HG03025 (cell line): ENCODE measurements at regions not wholly inside any gene's neighbourhood (a gene's known extent, or its start where the extent isn't known, plus 50 kb on each side); places are given as distances from the start of the nearest gene placed in this dataset.
"Not testable (repeated sequence)": the region's sequence is repeated elsewhere in the genome, so short reads cannot be mapped to it uniquely, and the experiment has no call there.

ENCODE experiments used
- ATAC-seq: cut with Tn5 transposase; IDR thresholded peaks from one replicate; pipeline ENCODE4 v1.9.1; 2021; ENCODE audit warnings: mild to moderate bottlenecking, moderate library complexity; ENCODE audit not compliant: unreplicated experiment, low FRiP score

DNA sequence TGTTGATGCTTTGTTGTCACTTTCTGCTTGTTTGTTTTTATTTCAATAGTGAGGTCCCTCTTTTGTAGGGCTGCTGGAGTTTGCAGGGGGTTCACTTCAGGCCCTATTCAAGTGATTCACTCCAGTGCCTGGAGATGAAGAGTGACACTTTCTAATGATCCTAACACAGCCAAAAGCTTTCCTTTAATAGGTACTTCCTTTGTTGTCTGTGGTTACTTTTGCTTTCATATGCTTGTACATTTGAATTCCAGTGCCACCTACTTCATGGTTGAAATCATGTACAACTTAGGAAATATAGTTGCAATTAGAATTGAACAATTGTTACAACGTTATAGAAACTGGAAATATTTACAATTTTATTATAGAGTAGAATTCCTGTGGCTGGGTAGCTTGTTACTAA, 466.8 kb upstream of the EPHA3 start:
- no peak for ATAC-seq

GRCh38 chr3:88641033-88641604, 466.3 kb upstream of the EPHA3 start:
- no peak for ATAC-seq

DNA sequence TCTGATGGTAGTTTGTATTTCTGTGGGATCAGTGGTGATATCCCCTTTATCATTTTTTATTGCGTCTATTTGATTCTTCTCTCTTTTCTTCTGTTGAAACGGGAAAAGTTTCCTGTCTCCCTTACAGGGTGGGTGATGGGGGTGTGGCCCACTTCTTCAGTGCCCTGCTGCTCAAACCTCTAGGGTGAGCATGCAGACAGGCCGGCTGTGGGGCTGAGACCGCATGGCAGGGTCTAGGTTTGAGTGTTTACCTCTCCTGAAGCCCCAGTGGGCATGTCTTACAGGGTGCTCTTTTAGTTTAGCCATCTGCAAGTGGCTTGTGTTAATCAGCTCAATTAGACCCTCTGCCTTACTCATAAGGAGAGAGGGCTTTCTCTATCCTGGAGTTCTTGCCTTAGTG, 450.0 kb upstream of the EPHA3 start:
- no peak for ATAC-seq

DNA sequence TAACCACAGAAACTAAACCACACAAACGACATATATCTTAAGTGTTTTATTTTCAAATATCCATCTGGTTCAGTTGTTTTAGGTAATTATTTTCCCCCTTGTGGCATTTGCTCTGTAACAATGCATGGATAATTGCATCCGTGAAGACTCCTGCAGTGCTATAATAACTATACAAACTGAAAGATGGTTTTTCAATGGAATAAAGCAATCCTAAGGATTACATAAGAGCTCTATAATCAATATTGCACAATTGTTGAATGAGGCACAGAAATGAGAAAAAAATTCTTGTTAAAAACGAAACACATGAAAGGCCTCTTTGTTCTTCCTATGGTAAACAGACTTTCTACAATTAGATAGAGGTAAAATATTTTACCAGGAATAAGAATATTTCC, 446.0 kb upstream of the EPHA3 start:
- ATAC-seq = no peak

- ATAC-seq = no peak
Measured at GRCh38 chr3:88668180-88668579, 439.2 kb upstream of the EPHA3 start.

DNA sequence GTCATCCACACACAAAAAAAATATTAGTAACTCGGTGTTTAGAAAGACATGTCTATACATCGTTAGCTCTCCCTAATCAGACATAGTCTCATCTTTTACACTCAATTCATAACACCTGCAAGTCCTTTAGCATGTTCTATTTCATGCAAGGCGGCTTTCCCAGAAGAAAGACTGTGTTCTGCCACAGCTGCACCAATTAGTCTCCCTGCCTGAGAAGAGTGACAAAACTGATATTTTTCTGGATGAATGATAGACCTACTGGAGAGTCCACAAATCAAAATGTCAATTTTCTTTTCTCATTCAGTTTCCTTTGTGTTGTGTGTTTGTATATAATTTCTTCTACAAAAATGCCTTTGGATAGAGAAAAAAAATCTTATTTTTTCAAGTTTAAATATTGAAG, 435.8 kb upstream of the EPHA3 start:
- ATAC-seq = no peak

DNA sequence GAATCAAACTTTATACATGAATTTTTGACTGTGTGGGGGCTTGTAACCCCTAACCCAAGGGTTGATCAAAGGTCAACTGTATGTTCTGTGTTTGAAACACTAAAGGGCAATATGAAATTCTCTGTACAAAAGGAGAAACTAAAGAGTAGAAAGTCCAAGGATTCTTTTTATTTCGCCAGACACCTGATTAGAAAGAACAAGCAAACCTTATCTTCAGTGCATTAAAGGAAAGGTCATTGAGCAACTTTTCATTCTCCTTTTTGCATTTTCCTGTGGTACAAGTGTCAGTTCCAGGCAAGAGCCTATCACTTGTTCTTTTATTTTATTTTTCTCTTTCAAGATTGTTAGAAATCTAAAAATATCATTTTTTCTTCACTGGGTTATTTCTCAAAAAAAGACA, 430.1 kb upstream of the EPHA3 start:
- no peak for ATAC-seq

GRCh38 chr3:88678747-88679146, 428.7 kb upstream of the EPHA3 start:
- no peak for ATAC-seq

DNA sequence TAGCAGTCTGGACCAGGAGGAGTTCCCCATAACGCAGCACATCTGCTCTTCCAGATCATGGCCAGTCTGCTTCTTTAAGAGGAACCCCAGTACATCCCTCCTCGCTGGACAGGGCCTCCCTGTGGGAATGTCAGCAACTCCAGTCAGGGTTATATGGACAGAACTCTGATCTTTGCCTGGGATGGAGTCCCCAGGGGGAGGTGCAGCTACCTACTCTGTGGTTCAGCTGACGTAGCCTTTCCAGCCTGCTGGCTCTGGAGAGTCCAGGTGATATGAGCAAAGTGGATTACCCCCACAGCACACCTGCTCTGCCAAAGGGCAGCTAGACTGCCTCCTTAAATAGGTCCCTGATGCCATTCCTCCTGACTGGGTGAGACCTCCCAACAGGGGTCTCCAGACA, 417.1 kb upstream of the EPHA3 start:
- ATAC-seq = no peak

DNA sequence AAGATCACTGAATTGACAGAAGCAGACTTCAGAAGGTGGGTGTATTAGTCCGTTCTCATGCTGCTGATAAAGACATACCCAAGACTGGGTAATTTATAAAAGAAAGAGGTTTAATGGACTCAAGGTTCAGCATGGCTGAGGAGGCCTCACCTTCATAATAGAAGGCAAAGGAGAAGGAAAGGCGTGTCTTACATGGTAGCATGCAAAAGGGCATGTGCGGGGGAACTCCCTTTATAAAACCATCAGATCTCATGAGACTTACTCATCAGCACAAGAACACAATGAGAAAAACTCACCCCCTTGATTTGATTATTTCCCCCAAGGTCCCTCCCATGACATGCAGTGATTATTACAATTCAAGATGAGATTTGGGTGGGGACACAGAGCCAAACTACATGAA, 416.3 kb upstream of the EPHA3 start:
- ATAC-seq = no peak

GRCh38 chr3:88703501-88704059, 403.8 kb upstream of the EPHA3 start:
- ATAC-seq = no peak

- no peak for ATAC-seq
Measured at GRCh38 chr3:88704338-88704737, 403.1 kb upstream of the EPHA3 start.

DNA sequence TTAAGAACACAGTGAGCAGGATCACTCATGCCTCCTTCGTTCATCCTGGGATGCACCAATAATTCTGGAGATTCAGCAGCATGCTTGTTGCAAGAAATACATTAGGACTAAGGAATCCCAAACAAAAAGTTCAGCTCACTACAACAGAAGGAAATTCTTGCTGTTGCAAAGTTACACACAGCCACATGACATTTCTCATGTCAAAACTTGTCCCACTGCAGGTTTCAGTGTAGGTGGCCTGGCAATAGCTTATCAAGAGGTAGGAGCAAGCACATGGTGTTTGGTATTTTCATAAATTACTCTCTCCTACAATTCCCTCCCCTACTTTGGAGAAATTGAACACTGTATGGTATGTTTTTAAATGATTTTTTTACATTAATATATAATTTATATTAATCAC, 399.6 kb upstream of the EPHA3 start:
- ATAC-seq = no peak

DNA sequence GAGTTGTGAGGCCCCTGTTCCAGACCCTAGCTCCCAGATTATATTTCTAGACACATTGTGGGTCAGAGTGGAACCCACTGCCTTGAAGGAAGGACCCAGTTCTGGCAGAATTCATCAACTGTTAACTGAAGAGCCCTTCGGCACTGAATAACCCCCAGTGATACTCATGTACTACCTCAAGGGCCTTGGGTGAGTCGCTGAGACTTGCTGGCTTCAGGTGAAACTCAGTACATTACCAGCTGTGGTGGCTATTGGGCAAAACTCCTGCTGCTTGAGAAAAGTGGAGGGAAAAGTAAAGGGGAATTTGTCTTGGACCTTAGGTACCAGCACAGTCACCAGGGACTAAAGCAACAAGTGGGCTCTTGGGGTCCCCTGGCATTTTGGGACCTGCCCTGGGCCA, 394.9 kb upstream of the EPHA3 start:
- ATAC-seq = no peak

GRCh38 chr3:88713233-88713691, 394.2 kb upstream of the EPHA3 start:
- no peak for ATAC-seq

- ATAC-seq = no peak
Measured at GRCh38 chr3:88725440-88726165, 381.8 kb upstream of the EPHA3 start.

- ATAC-seq = no peak
Measured at GRCh38 chr3:88732186-88732585, 375.2 kb upstream of the EPHA3 start.

GRCh38 chr3:88742106-88742505, 365.3 kb upstream of the EPHA3 start:
- no peak for ATAC-seq

DNA sequence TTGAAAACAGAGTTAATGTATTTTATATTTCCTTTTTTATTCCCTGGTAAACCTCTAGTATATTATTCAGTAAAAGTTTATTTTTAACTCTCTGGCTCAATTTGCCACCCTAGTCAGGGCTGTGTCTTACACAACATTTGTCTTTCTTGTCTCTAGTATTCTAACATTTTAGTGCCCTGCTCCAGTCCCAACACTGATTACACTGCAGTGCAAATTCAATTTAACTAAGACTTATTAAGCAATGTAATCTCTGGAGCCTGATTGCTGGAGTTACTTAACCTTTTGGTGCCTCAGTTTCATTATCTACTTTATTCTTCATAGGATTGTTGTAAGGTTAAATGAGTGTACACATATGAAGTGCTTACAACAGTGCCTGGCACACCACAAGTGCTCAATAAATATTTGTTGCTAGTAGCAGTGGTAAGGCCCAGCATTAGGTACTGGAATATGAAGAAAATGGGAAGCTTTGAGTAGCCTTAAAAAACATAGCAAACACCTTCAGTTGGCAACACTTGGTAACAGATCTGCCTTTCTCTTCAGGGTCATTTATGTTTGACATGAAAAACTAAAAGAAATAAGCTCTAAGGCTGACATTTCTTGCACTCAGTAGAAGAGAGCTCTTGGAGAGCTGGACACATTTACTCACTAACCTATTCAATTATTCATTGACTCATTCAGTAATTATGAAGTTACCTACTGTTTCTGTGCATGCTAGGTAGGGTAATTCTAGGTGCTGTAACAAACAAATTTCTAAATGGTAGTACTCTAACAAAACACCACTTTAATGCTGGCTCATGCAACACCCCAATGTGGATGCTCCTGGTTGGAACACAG, 364.5 kb upstream of the EPHA3 start:
- no peak for ATAC-seq

DNA sequence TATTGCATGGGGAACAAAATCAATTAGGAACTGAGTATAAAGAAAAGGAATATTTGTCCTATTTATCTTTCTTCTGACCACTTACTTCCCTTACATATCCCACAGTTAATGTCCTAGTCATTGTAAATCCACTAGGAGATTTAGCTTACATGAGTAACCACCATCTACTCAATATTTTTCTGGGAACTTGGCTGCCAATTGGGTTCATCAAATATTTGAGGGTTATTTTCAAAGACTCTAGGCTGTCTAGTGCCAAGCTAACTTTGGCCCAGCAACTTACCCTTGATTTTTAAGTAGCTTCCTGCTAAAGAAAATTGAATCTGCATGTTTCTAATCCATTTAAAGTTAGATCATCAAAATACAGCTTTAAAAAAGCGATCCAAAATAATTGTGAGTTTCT, 362.5 kb upstream of the EPHA3 start:
- no peak for ATAC-seq

GRCh38 chr3:88747145-88747544, 360.3 kb upstream of the EPHA3 start:
- not testable (repeated sequence) for ATAC-seq
